MM.1S (cell line): ENCODE measurements at regions not wholly inside any gene's neighbourhood (a gene's known extent, or its start where the extent isn't known, plus 50 kb on each side); places are given as distances from the start of the nearest gene placed in this dataset.

ENCODE experiments used
- CTCF ChIP-seq: fragments of 300-600 bp; sonication (generic); IDR thresholded peaks from 2 replicates; pipeline ENCODE4 v1.5.1; 2016; ENCODE audit warnings: antibody characterized with exemption, low read length, mixed read lengths
- EZH2 ChIP-seq: fragments of 300-600 bp; sonication (generic); optimal IDR thresholded peaks from 2 replicates; pipeline ENCODE3; 2017; ENCODE audit warnings: low read depth, mild to moderate bottlenecking, antibody characterized with exemption, low read length, mixed read lengths
- EZH2phosphoT487 ChIP-seq: fragments of 300-600 bp; sonication (generic); IDR thresholded peaks from 2 replicates; pipeline ENCODE4 v1.6.1; 2018; ENCODE audit warnings: antibody characterized with exemption, low read length

GRCh38 chr3:152595975-152596821 lies 238.7 kb upstream of the P2RY1 start:
- no peak for TF ChIP-seq CTCF
- no peak for TF ChIP-seq EZH2
- no peak for TF ChIP-seq EZH2phosphoT487
